H1 (cell line): ENCODE measurements at regions not wholly inside any gene's neighbourhood (a gene's known extent, or its start where the extent isn't known, plus 50 kb on each side); places are given as distances from the start of the nearest gene placed in this dataset.

Source experiments
- CTCF ChIA-PET: fragments of 300-600 bp; sonication (Branson Sonifier 250); formaldehyde crosslinking; loops from one replicate; lab custom pipeline; 2021; ENCODE audit not compliant: partially characterized antibody; lab: Charles Lee
- POLR2A ChIA-PET: fragments of 300-600 bp; sonication (Branson Sonifier 250); formaldehyde crosslinking; loops from one replicate; lab custom pipeline; 2021; ENCODE audit warnings: inconsistent platforms; ENCODE audit not compliant: partially characterized antibody; lab: Charles Lee
- DNase-seq, 2 experiments: peaks; one replicate each; pipeline versions ENCODE4 v3.0.0 to v3.0.0-alpha.2; 2010 to 2022; ENCODE audit warnings: low spot score in 2 of 2, low read depth in 1 of 2, mixed read lengths in 1 of 2
- FAIRE-seq: peaks from 2 replicates; lab custom pipeline; 2011; peaks lifted over from hg19 to GRCh38; lab: Jason Lieb, UNC
- H2AFZ ChIP-seq: 2 replicates; pipeline ENCODE4 v1.8.1; 2012; ENCODE audit warnings: low read length, inconsistent platforms
- H2AK5ac ChIP-seq: 2 replicates; pipeline ENCODE4 v1.6.1; 2013; ENCODE audit warnings: low read depth, low read length
- H2BK120ac ChIP-seq: replicated peaks from 2 replicates; pipeline ENCODE3; 2013; ENCODE audit warnings: low read depth, low read length, inconsistent platforms
- H2BK12ac ChIP-seq: 2 replicates; pipeline ENCODE4 v1.6.1; 2013; ENCODE audit warnings: low read depth, low read length
- H2BK15ac ChIP-seq: 2 replicates; pipeline ENCODE4 v1.6.1; 2013; ENCODE audit warnings: low read length
- H2BK20ac ChIP-seq: 2 replicates; pipeline ENCODE4 v1.6.1; 2013; ENCODE audit warnings: low read length
- H2BK5ac ChIP-seq: 2 replicates; pipeline ENCODE4 v1.6.1; 2013; ENCODE audit warnings: low read depth, low read length
- H3K14ac ChIP-seq: 2 replicates; pipeline ENCODE4 v1.6.1; 2013; ENCODE audit warnings: inconsistent platforms; ENCODE audit not compliant: insufficient read length
- H3K18ac ChIP-seq: 2 replicates; pipeline ENCODE4 v1.6.1; 2013; ENCODE audit warnings: low read length; ENCODE audit errors: extremely low read depth
- H3K23ac ChIP-seq: 2 replicates; pipeline ENCODE4 v1.6.1; 2013; ENCODE audit warnings: inconsistent platforms; ENCODE audit not compliant: insufficient read length
- H3K23me2 ChIP-seq: 2 replicates; pipeline ENCODE4 v1.6.1; 2013; ENCODE audit warnings: low read depth, low read length
- H3K27ac ChIP-seq: 2 replicates; pipeline ENCODE4 v1.6.1; 2011; ENCODE audit warnings: low read depth, low read length, inconsistent platforms
- H3K27me3 ChIP-seq, 4 experiments: replicated peaks in 1 of 4; 1 replicate in 1 of 4; 2 replicates in 3 of 4; pipeline versions ENCODE4 v1.6.1 to v1.8.1; 2011 to 2013; ENCODE audit warnings: low read length in 3 of 4, mild to moderate bottlenecking in 3 of 4, inconsistent platforms in 2 of 4, mixed read lengths in 2 of 4, moderate library complexity in 1 of 4; ENCODE audit not compliant: control insufficient read depth in 3 of 4, insufficient read depth in 3 of 4; ENCODE audit errors: extremely low read depth in 1 of 4
- H3K36me3 ChIP-seq, 4 experiments: 2 replicates each; pipeline versions ENCODE4 v1.6.1 to v1.8.1; 2011 to 2013; ENCODE audit warnings: mild to moderate bottlenecking in 4 of 4, low read length in 3 of 4, moderate library complexity in 2 of 4, control low read depth in 1 of 4, inconsistent platforms in 1 of 4; ENCODE audit not compliant: insufficient read depth in 4 of 4, control insufficient read depth in 2 of 4
- H3K4ac ChIP-seq: replicated peaks from 2 replicates; pipeline ENCODE3; 2013; ENCODE audit warnings: low read length, low read depth, mixed read lengths, inconsistent platforms; ENCODE audit not compliant: insufficient read length
- H3K4me1 ChIP-seq, 4 experiments: replicated peaks in 1 of 4; 1 replicate in 1 of 4; 2 replicates in 3 of 4; pipeline versions ENCODE4 v1.6.1 to v1.8.1; 2011 to 2013; ENCODE audit warnings: low read length in 3 of 4, inconsistent platforms in 2 of 4, mixed read lengths in 1 of 4; ENCODE audit not compliant: insufficient read depth in 4 of 4, control insufficient read depth in 3 of 4
- H3K4me2 ChIP-seq, 2 experiments: 2 replicates each; pipeline versions ENCODE4 v1.6.1 to v1.8.1; 2011 to 2013; ENCODE audit warnings: low read depth in 2 of 2, low read length in 2 of 2, control low read depth in 1 of 2, inconsistent platforms in 1 of 2, mild to moderate bottlenecking in 1 of 2; ENCODE audit not compliant: insufficient read depth in 1 of 2
- H3K4me3 ChIP-seq, 4 experiments: fragments of 200-600, 300-600 bp in 1 of 4; sonication (generic), shearing (Covaris generic), sonication (Bioruptor Twin) in 1 of 4; 2 replicates each; pipeline versions ENCODE4 v1.5.1 to v1.8.1; 2011 to 2016; ENCODE audit warnings: low read length in 4 of 4, low read depth in 3 of 4, control low read depth in 2 of 4, inconsistent platforms in 2 of 4, mild to moderate bottlenecking in 2 of 4, mixed read lengths in 1 of 4, moderate library complexity in 1 of 4; ENCODE audit not compliant: insufficient read depth in 2 of 4; ENCODE audit errors: extremely low read depth in 1 of 4
- H3K56ac ChIP-seq: replicated peaks from 2 replicates; pipeline ENCODE3; 2013; ENCODE audit warnings: low read depth, mild to moderate bottlenecking, mixed read lengths, low read length, inconsistent platforms; ENCODE audit not compliant: insufficient read length
- H3K79me1 ChIP-seq: 2 replicates; pipeline ENCODE4 v1.6.1; 2013; ENCODE audit warnings: low read depth, low read length, control low read depth
- H3K79me2 ChIP-seq, 2 experiments: 2 replicates each; pipeline versions ENCODE4 v1.6.1 to v1.8.1; 2012 to 2013; ENCODE audit warnings: low read length in 2 of 2, mild to moderate bottlenecking in 2 of 2, inconsistent platforms in 1 of 2; ENCODE audit not compliant: insufficient read depth in 2 of 2, control insufficient read depth in 1 of 2
- H3K9ac ChIP-seq, 4 experiments: replicated peaks in 1 of 4; 1 replicate in 1 of 4; 2 replicates in 3 of 4; pipeline versions ENCODE4 v1.6.1 to v1.8.1; 2011 to 2013; ENCODE audit warnings: low read depth in 3 of 4, low read length in 3 of 4, control low read depth in 2 of 4, mild to moderate bottlenecking in 2 of 4, moderate library complexity in 2 of 4, inconsistent platforms in 1 of 4; ENCODE audit errors: extremely low read depth in 1 of 4
- H3K9me3 ChIP-seq, 2 experiments: 2 replicates each; pipeline versions ENCODE4 v1.6.1 to v1.8.1; 2012 to 2013; ENCODE audit warnings: mild to moderate bottlenecking in 2 of 2, moderate library complexity in 2 of 2, control low read depth in 1 of 2, inconsistent platforms in 1 of 2, low read depth in 1 of 2, low read length in 1 of 2, mixed read lengths in 1 of 2; ENCODE audit not compliant: insufficient read depth in 2 of 2
- H4K20me1 ChIP-seq, 2 experiments: replicated peaks in 1 of 2; 2 replicates each; pipeline versions ENCODE3 to v1.8.1; 2011 to 2013; ENCODE audit warnings: inconsistent platforms in 2 of 2, low read length in 2 of 2, mild to moderate bottlenecking in 1 of 2; ENCODE audit not compliant: insufficient read depth in 2 of 2, control insufficient read depth in 1 of 2
- H4K5ac ChIP-seq: 2 replicates; pipeline ENCODE4 v1.6.1; 2013; ENCODE audit warnings: low read length, low read depth, mixed read lengths, inconsistent platforms; ENCODE audit not compliant: insufficient read length
- H4K8ac ChIP-seq: 2 replicates; pipeline ENCODE4 v1.8.0; 2013; ENCODE audit warnings: mild to moderate bottlenecking, moderate library complexity, low read length, inconsistent platforms; ENCODE audit not compliant: insufficient read depth; ENCODE audit errors: extremely low read depth
- H4K91ac ChIP-seq: replicated peaks from 2 replicates; pipeline ENCODE3; 2013; ENCODE audit warnings: low read length, mixed read lengths, inconsistent platforms; ENCODE audit not compliant: insufficient read length
- CHD1 ChIP-seq: IDR thresholded peaks from 2 replicates; pipeline ENCODE4 v1.6.1; 2012; ENCODE audit warnings: low read depth, low read length, improper control_type of control experiment
- EP300 ChIP-seq, 2 experiments: IDR thresholded peaks; 1 replicate in 1 of 2; 2 replicates in 1 of 2; pipeline ENCODE4 v1.6.1; 2011 to 2012; ENCODE audit warnings: low read depth in 2 of 2, low read length in 2 of 2, mild to moderate bottlenecking in 2 of 2, borderline replicate concordance in 1 of 2, inconsistent platforms in 1 of 2, moderate library complexity in 1 of 2
- MAX ChIP-seq: IDR thresholded peaks from 2 replicates; pipeline ENCODE4 v1.6.1; 2012; ENCODE audit warnings: inconsistent platforms
- SUZ12 ChIP-seq: fragments of 200-600 bp; sonication (generic); IDR thresholded peaks from 2 replicates; pipeline ENCODE4 v1.6.1; 2012; ENCODE audit warnings: mild to moderate bottlenecking, inconsistent platforms, low read length, moderate library complexity, mixed read lengths
- TEAD4 ChIP-seq: IDR thresholded peaks from 2 replicates; pipeline ENCODE4 v1.6.1; 2012; ENCODE audit warnings: low read depth, low read length, inconsistent platforms, mixed read lengths
- YY1 ChIP-seq: IDR thresholded peaks from 2 replicates; pipeline ENCODE4 v1.6.1; 2011; ENCODE audit warnings: low read depth, mild to moderate bottlenecking, low read length
- ZNF274 ChIP-seq: IDR thresholded peaks from 2 replicates; pipeline ENCODE4 v1.7.0; 2012; ENCODE audit warnings: low read length, borderline replicate concordance; ENCODE audit errors: extremely low read depth
- WGBS, 2 experiments: shearing (Covaris generic) in 1 of 2; methylation state at CpG; one replicate each; pipeline versions ENCODE4 v1.1.6 to v1.1.7; 2013 to 2015; ENCODE audit warnings: low lambda C conversion rate in 2 of 2, mixed read lengths in 2 of 2, inconsistent platforms in 1 of 2, low coverage in 1 of 2, missing lambda C conversion rate in 1 of 2; ENCODE audit not compliant: insufficient replicate concordance in 2 of 2, insufficient coverage in 1 of 2, insufficient read length in 1 of 2; ENCODE audit errors: extremely low coverage in 1 of 2, missing lambda C conversion rate in 1 of 2; 5-methylcytosine and 5-hydroxymethylcytosine counted together
- TF ChIP-seq, protein P1 (sequence below): IDR thresholded peaks from 2 replicates; pipeline ENCODE4 v1.6.1; 2011; ENCODE audit warnings: low read depth, mild to moderate bottlenecking, low read length; ENCODE audit not compliant: insufficient read depth

DNA sequence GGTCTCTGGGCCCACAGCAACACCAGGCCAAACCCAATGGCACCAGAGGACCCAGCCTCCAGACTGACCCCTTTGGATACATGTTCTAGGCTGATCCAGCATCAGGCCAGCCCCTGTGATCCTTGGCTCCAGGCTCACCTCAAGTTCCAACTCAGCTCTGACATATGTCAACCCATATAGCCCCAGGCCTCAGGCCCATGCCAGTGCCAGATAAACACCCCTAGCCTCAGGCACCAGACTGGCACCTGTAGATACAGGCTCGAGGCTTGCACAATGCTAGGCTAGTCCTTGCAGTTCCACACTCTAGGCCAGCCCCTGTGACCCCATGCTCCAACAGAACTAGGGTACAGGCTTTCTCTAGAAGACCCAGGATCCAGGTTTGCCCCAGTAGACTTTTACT is 287.5 kb downstream of the KCNC2 start:
- Histone ChIP-seq H3K27ac (no peak overlapping the region), H3K18ac (no peak overlapping the region), H3K4ac (no peak overlapping the region), H3K23me2 (no peaks in the 10 kb centered on the region), H4K91ac (no peak overlapping the region), H3K79me1 (no peaks in the 10 kb centered on the region), H2AFZ (no peak overlapping the region), H2BK12ac (no peak overlapping the region), H3K79me2 (no peaks in the 10 kb centered on the region), H2BK5ac (no peak overlapping the region), H2AK5ac (no peak overlapping the region), H2BK120ac (no peak overlapping the region), H3K4me2 (no peak overlapping the region), H3K9ac (no peak overlapping the region), H3K14ac (no peak overlapping the region), H3K36me3 (no peaks in the 10 kb centered on the region), H4K5ac (no peak overlapping the region), H2BK20ac (no peak overlapping the region), H3K27me3 (no peaks in the 10 kb centered on the region), H4K8ac (no peak overlapping the region), H3K4me1 (no peaks in the 10 kb centered on the region), H2BK15ac (no peak overlapping the region), H3K56ac (no peak overlapping the region), H4K20me1 (no peaks in the 10 kb centered on the region), H3K9me3 (no peaks in the 10 kb centered on the region)
- POLR2A ChIA-PET = no interaction called here
- FAIRE-seq (no peak), DNase-seq (no peak)
- CTCF ChIA-PET = interaction anchor here (0.5 to 1.7 kb wide), 3 partner anchors 12 to 353 kb away, joined by 3 read pairs; no protein-coding TSS in a partner anchor
- no peak for TF ChIP-seq SUZ12
- no peak for TF ChIP-seq EP300 (IDR thresholded peaks at IDR 0.05; ENCODE audit: borderline replicate concordance in 1 of 2, low read depth in 2 of 2, low read length in 2 of 2)
- TF ChIP-seq MAX = no peak
- TF ChIP-seq CHD1 = no peak
- no peak for TF ChIP-seq YY1
- TF ChIP-seq, protein P1, sequence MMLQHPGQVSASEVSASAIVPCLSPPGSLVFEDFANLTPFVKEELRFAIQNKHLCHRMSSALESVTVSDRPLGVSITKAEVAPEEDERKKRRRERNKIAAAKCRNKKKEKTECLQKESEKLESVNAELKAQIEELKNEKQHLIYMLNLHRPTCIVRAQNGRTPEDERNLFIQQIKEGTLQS = no peak
- TF ChIP-seq ZNF274 = no peak
- TF ChIP-seq TEAD4 = no peak
- TF ChIP-seq, all 59 proteins: peak for 0
- Histone ChIP-seq H3K23ac (no peak overlapping the region), H3K4me3 (no peak overlapping the region)
- 100% methylated on average over 1 of the region's 1 CpG; no CpG with 5 or more reads in 1 of the 2 experiments for WGBS, 2 experiments
